Thoracic aorta (tissue), 2 donors: ENCODE measurements at regions not wholly inside any gene's neighbourhood (a gene's known extent, or its start where the extent isn't known, plus 50 kb on each side); places are given as distances from the start of the nearest gene placed in this dataset.

Experiments
- ATAC-seq: fragments of 150-250 bp; one replicate; pipeline ENCODE4 v1.8.0; 2017; ENCODE audit warnings: low read depth; ENCODE audit not compliant: insufficient number of reproducible peaks, low FRiP score
- DNase-seq: peaks from one replicate; pipeline ENCODE4 v3.0.0-alpha.2; 2020; ENCODE audit warnings: low spot score
- H3K27ac ChIP-seq, 2 donors: fragments of 200-600 bp; sonication (generic); 1 replicate in 1 of 2; 2 replicates in 1 of 2; pipeline ENCODE4 v1.5.1; 2016; ENCODE audit warnings: mild to moderate bottlenecking in 2 of 2, moderate library complexity in 2 of 2
- H3K27me3 ChIP-seq: fragments of 200-600 bp; sonication (generic); replicated peaks from 2 replicates; pipeline ENCODE4 v1.6.0; 2016; ENCODE audit warnings: mild to moderate bottlenecking; ENCODE audit not compliant: insufficient read depth
- H3K36me3 ChIP-seq: fragments of 200-600 bp; sonication (generic); one replicate; pipeline ENCODE4 v1.5.1; 2016
- H3K4me1 ChIP-seq, 2 donors: fragments of 200-600 bp; sonication (generic); 1 replicate in 1 of 2; 2 replicates in 1 of 2; pipeline versions ENCODE4 v1.5.1 to v1.6.0; 2016; ENCODE audit warnings: low read depth in 2 of 2, mild to moderate bottlenecking in 1 of 2; ENCODE audit not compliant: control insufficient read depth in 1 of 2
- H3K4me3 ChIP-seq: fragments of 200-600 bp; sonication (generic); 2 replicates; pipeline ENCODE4 v1.5.1; 2016; ENCODE audit warnings: mild to moderate bottlenecking
- H3K9me3 ChIP-seq: fragments of 200-600 bp; sonication (generic); 2 replicates; pipeline ENCODE4 v1.5.1; 2016
- CTCF ChIP-seq: fragments of 200-600 bp; sonication (generic); IDR thresholded peaks from one replicate; pipeline ENCODE4 v1.5.1; 2019; ENCODE audit warnings: antibody characterized with exemption

- Histone ChIP-seq H3K4me3 (no peak overlapping the region), H3K4me1 (no peaks in the 10 kb centered on the region), H3K36me3 (no peaks in the 10 kb centered on the region), H3K9me3 (no peaks in the 10 kb centered on the region), H3K27ac (no peak overlapping the region), H3K27me3 (no peaks in the 10 kb centered on the region)
- TF ChIP-seq CTCF, result no peak
- ATAC-seq (no peak), DNase-seq (no peak)
These were observed 50.9 kb upstream of the RGPD4 start for GRCh38 chr2:107775791-107776190.

DNA sequence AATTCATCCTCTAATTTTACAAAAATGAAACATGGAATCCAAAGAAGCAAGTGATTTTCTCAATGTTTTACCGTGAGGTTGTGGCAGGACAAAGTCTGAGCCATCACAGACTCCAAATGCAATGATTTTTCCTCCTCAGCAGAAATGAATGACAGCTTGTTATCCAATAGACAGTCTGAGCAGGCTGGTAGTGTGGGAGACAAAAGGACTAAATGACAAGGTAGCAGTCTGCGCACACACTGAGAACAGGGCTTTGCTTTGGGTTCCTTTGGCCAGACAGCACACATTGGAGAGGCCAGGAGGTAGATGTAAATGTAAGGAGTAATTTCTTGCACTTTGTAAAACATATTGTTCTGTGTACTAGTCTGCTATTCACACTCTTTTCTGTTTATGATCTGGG lies 50.3 kb upstream of the RGPD4 start:
- H3K27me3 ChIP-seq, result no peaks in the 10 kb centered on the region
- ATAC-seq (no peak), DNase-seq (no peak)
- no peaks in the 10 kb centered on the region for H3K4me1 ChIP-seq
- no peaks in the 10 kb centered on the region for H3K36me3 ChIP-seq
- TF ChIP-seq CTCF, result no peak
- no peak overlapping the region for H3K4me3 ChIP-seq
- no peaks in the 10 kb centered on the region for H3K9me3 ChIP-seq
- no peak overlapping the region for H3K27ac ChIP-seq
